Gastroesophageal sphincter (tissue), 4 donors: ENCODE measurements at regions not wholly inside any gene's neighbourhood (a gene's known extent, or its start where the extent isn't known, plus 50 kb on each side); places are given as distances from the start of the nearest gene placed in this dataset.

ENCODE experiments used
- ATAC-seq: fragments of 150-250 bp; one replicate; pipeline ENCODE4 v1.9.1; 2016; ENCODE audit warnings: mild to moderate bottlenecking, moderate library complexity
- H3K27ac ChIP-seq, 4 donors: fragments of 200-600 bp; sonication (generic) in 3 of 4; 1 replicate in 3 of 4; 2 replicates in 1 of 4; pipeline ENCODE4 v1.5.1; 2016 to 2019
- H3K27me3 ChIP-seq: fragments of 200-600 bp; sonication (generic); one replicate; pipeline ENCODE4 v1.5.1; 2019
- H3K36me3 ChIP-seq, 2 donors: fragments of 200-600 bp; sonication (generic); one replicate each; pipeline ENCODE4 v1.5.1; 2019; ENCODE audit warnings: control low read depth in 1 of 2
- H3K4me1 ChIP-seq, 3 donors: fragments of 200-600 bp; sonication (generic); 1 replicate in 2 of 3; 2 replicates in 1 of 3; pipeline ENCODE4 v1.5.1; 2016 to 2019; ENCODE audit warnings: control low read depth in 2 of 3
- H3K4me3 ChIP-seq, 2 donors: fragments of 200-600 bp; sonication (generic); one replicate each; pipeline ENCODE4 v1.5.1; 2019; ENCODE audit warnings: mild to moderate bottlenecking in 1 of 2, moderate library complexity in 1 of 2
- H3K9me3 ChIP-seq, 3 donors: fragments of 200-600 bp; sonication (generic); one replicate each; pipeline ENCODE4 v1.5.1; 2017 to 2019; ENCODE audit warnings: control low read depth in 2 of 3
- EP300 ChIP-seq: sonication (generic); formaldehyde crosslinking; IDR thresholded peaks from one replicate; pipeline ENCODE4 v1.6.1; 2017; ENCODE audit warnings: antibody characterized with exemption, mild to moderate bottlenecking
- POLR2A ChIP-seq, 2 donors: fragments of 450-650 bp; IDR thresholded peaks; one replicate each; pipeline ENCODE4 v1.6.1; 2017; ENCODE audit warnings: antibody characterized with exemption in 2 of 2, mild to moderate bottlenecking in 2 of 2, moderate library complexity in 1 of 2
- POLR2AphosphoS5 ChIP-seq: sonication (generic); formaldehyde crosslinking; IDR thresholded peaks from one replicate; pipeline ENCODE4 v1.6.1; 2017; ENCODE audit warnings: antibody characterized with exemption
- WGBS, 2 donors: methylation state at CpG; one replicate each; pipeline ENCODE4 v1.1.5; 2018; ENCODE audit warnings: low coverage in 1 of 2; 5-methylcytosine and 5-hydroxymethylcytosine counted together
- TF ChIP-seq, protein P1 (sequence below), 4 experiments: fragments of 200-600 bp in 2 of 4; fragments of 450-650 bp in 2 of 4; sonication (generic) in 1 of 4; IDR thresholded peaks; one replicate each; pipeline ENCODE4 v1.5.1; 2017 to 2019; ENCODE audit warnings: antibody characterized with exemption in 4 of 4, mild to moderate bottlenecking in 2 of 4, moderate library complexity in 2 of 4

DNA sequence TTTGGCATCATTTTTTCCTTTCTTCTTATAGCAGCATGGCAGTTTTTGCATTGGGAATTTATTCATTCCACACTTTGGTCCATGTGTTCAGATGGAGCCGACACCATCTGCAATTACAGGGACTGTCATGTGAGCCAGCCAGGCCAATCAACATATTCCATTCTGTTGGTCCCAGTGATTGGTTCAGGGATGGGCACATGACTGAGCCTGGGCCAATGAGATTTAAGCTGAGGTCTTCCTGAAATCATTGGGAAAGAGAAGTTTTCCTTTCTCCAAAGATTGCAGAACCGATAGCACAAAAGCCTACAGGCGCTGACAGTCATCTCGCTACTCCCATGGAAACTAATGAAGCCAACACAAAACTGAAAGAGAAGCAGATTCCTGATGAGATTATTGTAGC, 841.5 kb upstream of the TMEM132C start:
- Histone ChIP-seq H3K27me3 (no peaks in the 10 kb centered on the region), H3K36me3 (no peaks in the 10 kb centered on the region), H3K9me3 (no peaks in the 10 kb centered on the region), H3K4me3 (no peak overlapping the region), H3K4me1 (no peaks in the 10 kb centered on the region), H3K27ac (no peak overlapping the region)
- WGBS, 2 donors, result 66 to 71% methylated on average over 3 to 4 of the region's 4 CpGs
- no peak for TF ChIP-seq POLR2AphosphoS5
- TF ChIP-seq EP300, result no peak
- TF ChIP-seq, protein P1, sequence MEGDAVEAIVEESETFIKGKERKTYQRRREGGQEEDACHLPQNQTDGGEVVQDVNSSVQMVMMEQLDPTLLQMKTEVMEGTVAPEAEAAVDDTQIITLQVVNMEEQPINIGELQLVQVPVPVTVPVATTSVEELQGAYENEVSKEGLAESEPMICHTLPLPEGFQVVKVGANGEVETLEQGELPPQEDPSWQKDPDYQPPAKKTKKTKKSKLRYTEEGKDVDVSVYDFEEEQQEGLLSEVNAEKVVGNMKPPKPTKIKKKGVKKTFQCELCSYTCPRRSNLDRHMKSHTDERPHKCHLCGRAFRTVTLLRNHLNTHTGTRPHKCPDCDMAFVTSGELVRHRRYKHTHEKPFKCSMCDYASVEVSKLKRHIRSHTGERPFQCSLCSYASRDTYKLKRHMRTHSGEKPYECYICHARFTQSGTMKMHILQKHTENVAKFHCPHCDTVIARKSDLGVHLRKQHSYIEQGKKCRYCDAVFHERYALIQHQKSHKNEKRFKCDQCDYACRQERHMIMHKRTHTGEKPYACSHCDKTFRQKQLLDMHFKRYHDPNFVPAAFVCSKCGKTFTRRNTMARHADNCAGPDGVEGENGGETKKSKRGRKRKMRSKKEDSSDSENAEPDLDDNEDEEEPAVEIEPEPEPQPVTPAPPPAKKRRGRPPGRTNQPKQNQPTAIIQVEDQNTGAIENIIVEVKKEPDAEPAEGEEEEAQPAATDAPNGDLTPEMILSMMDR (IDR thresholded peaks at IDR 0.05), result no peak
- TF ChIP-seq POLR2A (IDR thresholded peaks at IDR 0.05), result no peak
- no peak for ATAC-seq

GRCh38 chr12:127428420-127428819, 838.5 kb upstream of the TMEM132C start:
- WGBS, 2 donors, result 79 to 86% methylated on average over 3 to 5 of the region's 6 CpGs
- ATAC-seq, result no peak
- TF ChIP-seq POLR2A (IDR thresholded peaks at IDR 0.05) (no peak), POLR2AphosphoS5 (no peak), EP300 (no peak)

GRCh38 chr12:127429551-127430285, 837.3 kb upstream of the TMEM132C start:
- Histone ChIP-seq H3K9me3 (no peaks in the 10 kb centered on the region), H3K27me3 (peaks cover 6% of the 10 kb centered on the region), H3K4me3 (no peak overlapping the region), H3K4me1 (no peaks in the 10 kb centered on the region), H3K36me3 (no peaks in the 10 kb centered on the region), H3K27ac (no peak overlapping the region)
- ATAC-seq, result no peak
- TF ChIP-seq POLR2AphosphoS5, result no peak
- 59 to 77% methylated on average over 7 to 9 of the region's 9 CpGs for WGBS, 2 donors

More at GRCh38 chr12:127428420-127428819, 838.5 kb upstream of the TMEM132C start:
- no peak overlapping the region for H3K27ac ChIP-seq
- no peak overlapping the region for H3K4me3 ChIP-seq
- H3K9me3 ChIP-seq, result no peaks in the 10 kb centered on the region
- H3K36me3 ChIP-seq, result no peaks in the 10 kb centered on the region
- H3K4me1 ChIP-seq, result no peaks in the 10 kb centered on the region
- peaks cover 6% of the 10 kb centered on the region for H3K27me3 ChIP-seq

DNA sequence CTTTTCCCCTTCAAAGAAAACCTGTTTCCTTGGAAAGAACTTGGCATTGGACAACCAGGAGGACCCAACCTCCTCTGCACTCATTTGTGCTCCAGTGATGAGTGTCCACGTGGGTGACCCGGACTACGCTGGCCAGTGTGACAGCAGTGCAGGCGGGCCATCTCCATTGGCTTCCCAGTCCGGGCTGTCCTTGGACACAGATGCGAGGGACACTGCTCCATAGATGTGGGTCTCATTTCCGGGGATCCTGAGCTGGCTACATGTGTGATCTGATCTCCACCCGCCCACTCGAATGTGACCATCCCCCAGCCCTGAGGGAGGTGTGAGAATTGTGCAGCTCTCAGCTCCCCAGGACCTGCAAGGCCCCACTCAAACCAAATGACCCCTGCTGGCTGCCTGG, 836.6 kb upstream of the TMEM132C start:
- no peaks in the 10 kb centered on the region for H3K4me1 ChIP-seq
- peaks cover 6% of the 10 kb centered on the region for H3K27me3 ChIP-seq
- no peak overlapping the region for H3K27ac ChIP-seq
- TF ChIP-seq POLR2A (IDR thresholded peaks at IDR 0.05) (no peak), POLR2AphosphoS5 (no peak)
- TF ChIP-seq, protein P1 (IDR thresholded peaks at IDR 0.05), result no peak
- WGBS, 2 donors, result 80% methylated on average over 2 of the region's 9 CpGs; no CpG with 5 or more reads in 1 of the 2 donors
- H3K36me3 ChIP-seq, result no peaks in the 10 kb centered on the region
- no peak for ATAC-seq
- no peaks in the 10 kb centered on the region for H3K9me3 ChIP-seq
- H3K4me3 ChIP-seq, result no peak overlapping the region

DNA sequence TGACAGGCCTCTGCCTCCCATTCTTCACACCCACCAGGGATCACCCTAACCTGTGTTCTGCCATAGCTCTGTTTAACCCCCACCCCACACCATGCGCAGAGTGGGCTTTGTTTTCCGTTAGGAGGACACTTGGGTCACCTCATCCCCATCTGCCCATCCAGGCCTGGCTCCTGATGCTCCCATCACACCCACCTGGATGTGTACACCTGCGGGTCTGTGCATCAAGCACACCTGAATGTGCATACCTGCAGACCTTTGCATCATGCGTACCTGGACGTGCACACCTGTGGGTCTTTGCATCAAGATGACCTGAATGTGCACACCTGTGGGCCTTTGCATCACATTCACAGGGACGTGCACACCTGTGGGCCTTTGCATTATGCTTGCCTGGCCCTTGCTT, 835.8 kb upstream of the TMEM132C start:
- Histone ChIP-seq H3K27me3 (peaks cover 6% of the 10 kb centered on the region), H3K36me3 (no peaks in the 10 kb centered on the region), H3K27ac (no peak overlapping the region), H3K4me3 (no peak overlapping the region), H3K9me3 (no peaks in the 10 kb centered on the region), H3K4me1 (no peaks in the 10 kb centered on the region)
- TF ChIP-seq EP300, result no peak
- TF ChIP-seq POLR2AphosphoS5, result no peak
- TF ChIP-seq POLR2A (IDR thresholded peaks at IDR 0.05), result no peak
- TF ChIP-seq, protein P1 (IDR thresholded peaks at IDR 0.05), result no peak
- WGBS, 2 donors, result 91 to 100% methylated on average over 3 to 4 of the region's 6 CpGs
- no peak for ATAC-seq

DNA sequence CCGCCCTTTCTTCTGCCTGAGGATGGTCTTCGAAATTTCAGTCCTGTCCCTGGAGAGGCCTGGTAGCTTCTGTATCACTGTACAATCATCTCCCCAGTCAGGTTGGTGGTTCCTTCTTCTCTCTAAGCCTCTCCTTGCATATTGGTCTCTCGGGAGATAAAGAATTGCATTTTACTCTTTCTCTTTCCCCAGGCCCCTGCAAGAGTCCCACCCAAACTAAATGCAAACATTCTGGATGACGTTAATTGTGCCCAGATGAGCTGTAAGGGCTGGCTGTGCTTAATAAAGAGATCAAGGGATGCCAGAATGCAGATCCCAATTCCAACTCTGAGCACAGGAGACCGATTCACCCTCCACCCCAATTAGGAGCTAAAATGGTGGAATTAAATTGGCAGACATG, 835.4 kb upstream of the TMEM132C start:
- no peak for TF ChIP-seq EP300
- TF ChIP-seq, protein P1 (IDR thresholded peaks at IDR 0.05), result no peak
- no peaks in the 10 kb centered on the region for H3K4me1 ChIP-seq
- H3K27me3 ChIP-seq, result peaks cover 6% of the 10 kb centered on the region
- H3K36me3 ChIP-seq, result no peaks in the 10 kb centered on the region
- H3K9me3 ChIP-seq, result no peaks in the 10 kb centered on the region
- ATAC-seq, result no peak
- WGBS, 2 donors, result 61 to 79% methylated on average over 4 of the region's 5 CpGs
- H3K27ac ChIP-seq, result no peak overlapping the region
- H3K4me3 ChIP-seq, result no peak overlapping the region
